GM19035 (cell line): ENCODE measurements at regions not wholly inside any gene's neighbourhood (a gene's known extent, or its start where the extent isn't known, plus 50 kb on each side); places are given as distances from the start of the nearest gene placed in this dataset.

Experiments used
- ATAC-seq: cut with Tn5 transposase; IDR thresholded peaks from one replicate; pipeline ENCODE4 v1.9.1; 2021; ENCODE audit not compliant: unreplicated experiment

- no peak for ATAC-seq
These were observed 70.6 kb upstream of the EYA4 start for GRCh38 chr6:133170602-133171001.

- no peak for ATAC-seq
These were observed 69.1 kb upstream of the EYA4 start for GRCh38 chr6:133171989-133172604.

GRCh38 chr6:133173276-133173675, 67.9 kb upstream of the EYA4 start:
- no peak for ATAC-seq

DNA sequence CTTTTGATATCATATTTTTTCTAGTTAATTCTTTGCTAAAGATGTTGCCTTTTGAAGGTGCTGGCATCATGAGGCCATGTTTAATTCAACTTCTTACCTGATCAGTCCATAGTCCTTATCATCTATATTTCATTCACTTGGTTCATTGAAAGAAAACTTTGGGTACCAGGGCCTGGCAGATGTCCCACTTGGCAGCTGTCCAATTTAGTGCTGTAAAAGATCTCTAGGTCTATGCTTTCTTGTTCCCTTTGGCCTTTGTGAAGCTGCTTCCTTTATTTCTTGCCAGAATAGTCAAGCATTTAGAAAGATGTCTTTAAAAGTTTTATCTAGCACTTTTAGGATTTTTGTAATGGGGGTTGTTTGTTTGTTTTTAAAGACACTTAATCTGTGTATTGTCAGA, 61.7 kb upstream of the EYA4 start:
- ATAC-seq, result no peak

- ATAC-seq, result no peak
These were observed 57.5 kb upstream of the EYA4 start for GRCh38 chr6:133183691-133184090.

DNA sequence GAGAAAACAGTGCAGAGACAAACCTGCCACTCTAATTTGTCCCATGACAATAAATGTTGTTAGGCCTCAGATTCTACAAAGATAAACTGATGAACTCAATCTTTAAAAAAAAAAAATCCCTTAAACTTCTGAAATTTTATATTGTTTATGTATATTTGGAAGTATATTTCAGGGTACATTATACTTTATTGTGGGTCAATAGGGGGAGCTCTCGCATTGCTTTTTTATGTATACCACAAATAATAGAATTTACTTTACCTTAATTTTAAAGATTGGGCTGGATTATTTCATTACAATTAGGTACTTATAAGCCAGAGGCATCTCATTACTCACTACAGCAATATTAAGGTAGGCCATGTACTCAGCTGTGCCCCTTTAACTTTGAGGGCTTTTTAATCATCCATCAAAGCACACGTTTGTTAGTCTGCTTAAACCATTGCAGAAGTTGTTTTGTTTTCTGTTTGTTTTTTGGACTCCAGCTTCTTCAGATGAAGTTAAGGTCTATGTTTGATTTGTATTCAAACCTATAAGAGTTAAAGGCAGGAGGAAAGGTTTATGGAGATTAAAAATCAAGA, 56.3 kb upstream of the EYA4 start:
- no peak for ATAC-seq

DNA sequence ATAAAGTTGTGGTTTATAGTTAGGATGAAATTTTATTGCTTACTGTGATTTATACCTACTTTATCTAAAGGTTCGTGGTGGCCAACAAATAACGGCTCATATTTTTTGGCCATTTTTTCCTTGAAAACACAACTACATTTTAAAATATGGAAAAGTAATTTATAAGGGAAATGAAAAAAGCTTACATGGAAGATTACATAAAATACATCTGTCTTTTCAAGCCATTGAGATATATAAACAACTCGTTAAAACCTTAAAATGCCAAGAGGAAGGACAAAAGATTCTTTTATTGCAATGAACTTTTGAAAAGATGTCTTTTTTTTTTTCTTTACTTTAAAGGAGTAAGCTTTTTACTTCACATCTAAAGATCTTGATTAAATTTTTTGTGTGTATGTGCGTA, 55.4 kb upstream of the EYA4 start:
- no peak for ATAC-seq

DNA sequence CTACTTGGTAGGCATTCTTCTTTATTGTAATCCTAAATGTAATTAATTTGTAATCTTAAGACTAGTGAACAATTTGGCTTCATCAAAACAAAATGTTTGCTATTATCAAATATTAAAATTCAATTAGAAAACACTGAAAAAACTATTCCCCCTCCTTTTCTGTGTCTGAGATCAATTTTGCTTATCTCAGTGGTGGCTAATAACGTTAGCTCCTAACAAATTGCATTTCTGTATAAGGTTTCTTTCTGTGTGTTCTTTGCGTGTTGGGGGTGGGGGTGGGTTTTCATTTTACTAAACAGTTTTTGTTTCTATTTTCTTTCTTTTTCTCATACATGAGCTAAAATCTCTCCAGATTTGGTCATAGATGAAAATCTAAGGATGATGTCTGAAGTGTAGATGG, 54.0 kb upstream of the EYA4 start:
- no peak for ATAC-seq

- ATAC-seq, result no peak
These were observed 53.3 kb upstream of the EYA4 start for GRCh38 chr6:133187657-133188453.

DNA sequence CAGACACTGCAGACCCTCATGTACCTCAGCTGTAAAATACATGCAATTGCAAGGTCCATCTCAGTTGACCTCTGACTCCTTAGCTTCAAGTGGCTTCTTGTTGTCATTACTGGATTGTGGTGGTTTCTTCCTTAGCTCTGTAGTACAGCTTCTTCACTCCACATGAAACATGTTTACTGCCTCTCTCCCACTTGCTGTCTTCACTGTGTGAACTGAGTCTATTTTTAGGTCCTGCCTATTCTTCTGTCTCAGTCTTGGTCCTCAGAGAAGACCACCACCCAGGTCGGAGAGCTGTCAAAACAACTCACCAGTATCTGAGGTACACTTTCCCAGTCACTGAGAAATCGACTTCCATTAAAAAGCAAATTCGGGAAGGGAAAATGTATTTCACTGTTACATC, 50.2 kb upstream of the EYA4 start:
- ATAC-seq, result no peak

DNA sequence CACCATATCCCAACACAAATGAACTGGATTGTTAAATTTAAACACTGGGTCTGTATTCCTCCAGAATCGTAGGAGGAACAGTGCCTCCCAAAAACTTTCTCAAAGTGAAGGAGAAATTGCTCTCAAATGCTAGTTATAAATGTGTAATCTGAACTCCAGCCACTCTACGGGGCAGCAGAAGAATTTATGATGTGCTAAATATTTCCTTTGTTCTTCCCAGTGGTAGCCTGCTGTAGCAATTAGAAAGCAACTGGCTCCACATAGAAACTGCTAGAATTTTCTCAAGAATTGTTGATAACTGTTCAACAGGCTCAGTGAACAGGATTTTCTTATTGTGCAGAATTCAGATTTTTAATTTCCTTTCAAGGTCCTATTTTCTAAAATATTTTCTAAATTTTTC, 49.8 kb upstream of the EYA4 start:
- ATAC-seq, result no peak
